Pancreas (tissue), 10 donors: ENCODE measurements at regions not wholly inside any gene's neighbourhood (a gene's known extent, or its start where the extent isn't known, plus 50 kb on each side); places are given as distances from the start of the nearest gene placed in this dataset.
A peak's percentile ranks its signal among the peaks of the same experiment; 100 is the strongest.

ENCODE experiments used
- ATAC-seq, 4 donors: fragments of 200-7000 bp; cut with Tn5 transposase; one replicate each; pipeline versions ENCODE4 v1.8.0 to v1.9.1; 2020; ENCODE audit warnings: mild to moderate bottlenecking in 4 of 4, moderate library complexity in 4 of 4
- DNase-seq, 6 donors: peaks; one replicate each; pipeline ENCODE4 v3.0.0-alpha.2; 2020
- FAIRE-seq: peaks from 2 replicates; lab custom pipeline; 2012; peaks lifted over from hg19 to GRCh38; lab: Jason Lieb, UNC
- H3K27ac ChIP-seq, 4 donors: fragments of 200-600 bp; sonication (generic); 1 replicate in 3 of 4; 2 replicates in 1 of 4; pipeline versions ENCODE4 v1.5.0 to v1.8.0; 2020
- H3K27me3 ChIP-seq, 4 donors: fragments of 200-600 bp; one replicate each; pipeline ENCODE4 v1.8.0; 2021
- H3K36me3 ChIP-seq, 3 donors: fragments of 200-600 bp; sonication (generic) in 1 of 3; one replicate each; pipeline versions ENCODE4 v1.5.0 to v1.8.0; 2020 to 2021
- H3K4me1 ChIP-seq, 3 donors: fragments of 200-600 bp; one replicate each; pipeline ENCODE4 v1.8.0; 2021
- H3K4me3 ChIP-seq, 4 donors: fragments of 200-600 bp; sonication (generic) in 2 of 4; one replicate each; pipeline versions ENCODE4 v1.5.0 to v1.8.0; 2020 to 2021
- H3K9me3 ChIP-seq, 4 donors: fragments of 200-600 bp; one replicate each; pipeline ENCODE4 v1.8.0; 2021
- CTCF ChIP-seq, 4 donors: fragments of 200-600 bp; sonication (generic) in 3 of 4; IDR thresholded peaks; one replicate each; pipeline versions ENCODE4 v1.5.0 to v1.8.0; 2021; ENCODE audit warnings: antibody characterized with exemption in 4 of 4
- WGBS, 2 donors: extraction: QIAGEN DNeasy Blood & Tissue Kit; methylation state at CpG; one replicate each; pipeline ENCODE4 v1.1.7; 2013; 5-methylcytosine and 5-hydroxymethylcytosine counted together
- intact Hi-C, 3 donors: fragments of 100-400 bp; cut with DNase I; formaldehyde crosslinking; loops; one replicate each; pipeline versions ENCODE4 v1.11.1 to v1.14.2; 2022
- donor health status: healthy with polysubstance abuse.
- donor health status: DM: no; HTN: no; CAD: no; lungs with moderate emphysema.
- donor health status: DM: no; HTN: no; CAD: no.
- donor health status: control.
- donor health status: control.
- donor health status: Bipolar disorder and iron deficiency.
- donor health status: DM: yes; HTN: yes; CAD: no.
- donor health status: DM: no; HTN: no; CAD: no.
- donor health status: DM: no; HTN: no; CAD: no.
- donor health status: DM: yes; HTN: yes; CAD: no.

- DNase-seq (no peak), ATAC-seq (no peak), FAIRE-seq (no peak)
- no peak for TF ChIP-seq CTCF (IDR thresholded peaks at IDR 0.05)
- WGBS, 2 donors = 2 to 4% methylated on average over 2 of the region's 2 CpGs
- H3K4me1 ChIP-seq = no peaks in the 10 kb centered on the region
- H3K27ac ChIP-seq = no peak overlapping the region
- H3K27me3 ChIP-seq = no peaks in the 10 kb centered on the region
- H3K9me3 ChIP-seq = no peaks in the 10 kb centered on the region
- H3K4me3 ChIP-seq = no peak overlapping the region
- intact Hi-C loops = loop anchor here in 1 of 3 donors (10.0 kb wide), 1 partner anchor 478 kb away; no protein-coding TSS in a partner anchor
- H3K36me3 ChIP-seq = no peaks in the 10 kb centered on the region
These were observed 70.2 kb upstream of the ZBTB20 start for GRCh38 chr3:115217292-115217677.

- Histone ChIP-seq H3K9me3 (no peaks in the 10 kb centered on the region), H3K36me3 (no peaks in the 10 kb centered on the region), H3K4me1 (no peaks in the 10 kb centered on the region), H3K27me3 (no peaks in the 10 kb centered on the region), H3K4me3 (no peak overlapping the region), H3K27ac (no peak overlapping the region)
- ATAC-seq = peak in 3 of 4 donors; percentile 65 to 88 (median 81)
- 38 to 41% methylated on average over 7 of the region's 7 CpGs for WGBS, 2 donors
- TF ChIP-seq CTCF (IDR thresholded peaks at IDR 0.05) = peak in 3 of 4 donors; percentile 20 to 31 (median 29)
- DNase-seq = no peak
- FAIRE-seq = peak; percentile 13
- intact Hi-C loops = loop anchor here in 1 of 3 donors (10.0 kb wide), 1 partner anchor 477 kb away; no protein-coding TSS in a partner anchor
These were observed 70.8 kb upstream of the ZBTB20 start for GRCh38 chr3:115217678-115218451.

- ATAC-seq (peak in 1 of 4 donors; percentile 50), FAIRE-seq (no peak), DNase-seq (no peak)
- H3K4me1 ChIP-seq = no peaks in the 10 kb centered on the region
- no peak overlapping the region for H3K4me3 ChIP-seq
- no peaks in the 10 kb centered on the region for H3K36me3 ChIP-seq
- TF ChIP-seq CTCF (IDR thresholded peaks at IDR 0.05) = no peak
- intact Hi-C loops = loop anchor here in 1 of 3 donors (10.0 kb wide), 1 partner anchor 476 kb away; no protein-coding TSS in a partner anchor
- H3K9me3 ChIP-seq = no peaks in the 10 kb centered on the region
- no peaks in the 10 kb centered on the region for H3K27me3 ChIP-seq
- H3K27ac ChIP-seq = no peak overlapping the region
- 23 to 26% methylated on average over 1 of the region's 1 CpG for WGBS, 2 donors
These were observed 71.8 kb upstream of the ZBTB20 start for GRCh38 chr3:115218859-115219258.

GRCh38 chr3:115224687-115225086 lies 77.6 kb upstream of the ZBTB20 start:
- ATAC-seq (no peak), DNase-seq (no peak), FAIRE-seq (no peak)
- TF ChIP-seq CTCF (IDR thresholded peaks at IDR 0.05) = no peak
- Histone ChIP-seq H3K27ac (no peak overlapping the region), H3K9me3 (no peaks in the 10 kb centered on the region), H3K4me3 (no peak overlapping the region), H3K27me3 (no peaks in the 10 kb centered on the region), H3K4me1 (no peaks in the 10 kb centered on the region), H3K36me3 (no peaks in the 10 kb centered on the region)
- WGBS, 2 donors = 72 to 80% methylated on average over 1 of the region's 1 CpG
- intact Hi-C loops = no loop called here
